ENCODE measurements at regions not wholly inside any gene's neighbourhood (a gene's known extent, or its start where the extent isn't known, plus 50 kb on each side); places are given as distances from the start of the nearest gene placed in this dataset.

DNA sequence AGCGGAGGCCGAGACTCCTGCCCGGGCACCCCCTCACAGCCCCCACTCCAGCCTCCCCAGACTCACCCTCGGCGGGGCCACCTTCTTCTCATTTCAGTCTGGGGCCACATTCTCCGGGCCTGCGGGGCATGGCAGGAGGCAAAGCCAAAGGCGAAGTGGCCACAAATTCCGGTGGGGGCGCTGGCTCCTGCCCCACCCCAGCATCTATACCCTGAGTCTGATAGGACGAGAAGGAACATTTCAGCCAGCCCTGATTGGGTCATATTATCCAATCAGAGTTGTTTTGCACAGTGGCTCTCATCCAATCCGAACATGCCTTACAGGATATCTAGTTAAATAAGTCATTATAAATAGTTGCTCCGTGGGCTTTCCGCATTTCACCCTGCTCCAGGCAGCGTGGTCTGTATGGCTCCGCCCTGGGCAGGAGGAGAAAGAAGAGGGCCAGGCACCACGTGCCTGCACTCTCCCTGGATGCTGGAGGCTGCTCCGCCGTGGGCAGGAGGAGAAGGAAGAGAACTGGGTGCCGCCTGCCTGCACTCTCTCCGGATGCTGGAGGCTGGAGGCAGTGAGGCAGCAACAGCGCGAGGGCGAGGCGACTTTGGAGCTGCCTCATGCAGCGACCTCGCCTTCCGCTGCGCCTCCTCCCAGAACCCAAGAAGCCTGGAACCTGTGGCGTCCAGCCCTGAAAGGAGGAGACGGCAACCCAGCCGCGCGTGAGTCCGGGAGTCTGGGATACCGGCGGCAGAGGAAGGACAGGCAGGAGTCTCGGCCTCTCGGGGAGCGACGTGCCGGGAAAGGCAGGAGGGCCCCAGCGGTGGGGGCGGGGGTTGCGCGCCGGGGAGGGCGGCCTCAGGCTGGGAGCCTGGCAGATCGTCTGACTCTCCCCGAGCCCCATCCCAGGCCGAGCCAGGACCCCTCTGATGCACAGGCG lies 162.9 kb downstream of the ZNF33B start:
- no peaks in the 10 kb centered on the region for H3K4me1 ChIP-seq (ENCODE audit: insufficient read depth, low read length)
- no peak for DNase-seq
- no peaks in the 10 kb centered on the region for H4K20me1 ChIP-seq (ENCODE audit: insufficient read depth, low read length)
- H3K79me2 ChIP-seq (ENCODE audit: insufficient read depth, low read length) = no peaks in the 10 kb centered on the region
- no peaks in the 10 kb centered on the region for H3K9me3 ChIP-seq (ENCODE audit: insufficient read depth, low read length, severe bottlenecking)
- no peaks in the 10 kb centered on the region for H3K36me3 ChIP-seq (ENCODE audit: insufficient read depth, low read length)
- no peak overlapping the region for H3K4me3 ChIP-seq (ENCODE audit: low read depth in 1 of 2, low read length in 2 of 2)
- H2AFZ ChIP-seq (ENCODE audit: low read depth, low read length) = no peak overlapping the region
- no peak overlapping the region for H3K4me2 ChIP-seq (ENCODE audit: insufficient read depth, low read length)
- no peaks in the 10 kb centered on the region for H3K27me3 ChIP-seq (ENCODE audit: insufficient read depth, low read length, poor library complexity)
- no peak for ATAC-seq (ENCODE audit: insufficient read depth, low read depth)
- H3K27ac ChIP-seq (ENCODE audit: low read length) = no peak overlapping the region
- no peak overlapping the region for H3K9ac ChIP-seq (ENCODE audit: low read depth, low read length)
- TF ChIP-seq, protein P1, sequence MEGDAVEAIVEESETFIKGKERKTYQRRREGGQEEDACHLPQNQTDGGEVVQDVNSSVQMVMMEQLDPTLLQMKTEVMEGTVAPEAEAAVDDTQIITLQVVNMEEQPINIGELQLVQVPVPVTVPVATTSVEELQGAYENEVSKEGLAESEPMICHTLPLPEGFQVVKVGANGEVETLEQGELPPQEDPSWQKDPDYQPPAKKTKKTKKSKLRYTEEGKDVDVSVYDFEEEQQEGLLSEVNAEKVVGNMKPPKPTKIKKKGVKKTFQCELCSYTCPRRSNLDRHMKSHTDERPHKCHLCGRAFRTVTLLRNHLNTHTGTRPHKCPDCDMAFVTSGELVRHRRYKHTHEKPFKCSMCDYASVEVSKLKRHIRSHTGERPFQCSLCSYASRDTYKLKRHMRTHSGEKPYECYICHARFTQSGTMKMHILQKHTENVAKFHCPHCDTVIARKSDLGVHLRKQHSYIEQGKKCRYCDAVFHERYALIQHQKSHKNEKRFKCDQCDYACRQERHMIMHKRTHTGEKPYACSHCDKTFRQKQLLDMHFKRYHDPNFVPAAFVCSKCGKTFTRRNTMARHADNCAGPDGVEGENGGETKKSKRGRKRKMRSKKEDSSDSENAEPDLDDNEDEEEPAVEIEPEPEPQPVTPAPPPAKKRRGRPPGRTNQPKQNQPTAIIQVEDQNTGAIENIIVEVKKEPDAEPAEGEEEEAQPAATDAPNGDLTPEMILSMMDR (IDR thresholded peaks at IDR 0.05; ENCODE audit: borderline replicate concordance, extremely low read depth, low read length, poor library complexity, severe bottlenecking) = no peak
- TF ChIP-seq EZH2 (IDR thresholded peaks at IDR 0.05; ENCODE audit: borderline replicate concordance, low read depth, low read length, severe bottlenecking) = no peak

DNA sequence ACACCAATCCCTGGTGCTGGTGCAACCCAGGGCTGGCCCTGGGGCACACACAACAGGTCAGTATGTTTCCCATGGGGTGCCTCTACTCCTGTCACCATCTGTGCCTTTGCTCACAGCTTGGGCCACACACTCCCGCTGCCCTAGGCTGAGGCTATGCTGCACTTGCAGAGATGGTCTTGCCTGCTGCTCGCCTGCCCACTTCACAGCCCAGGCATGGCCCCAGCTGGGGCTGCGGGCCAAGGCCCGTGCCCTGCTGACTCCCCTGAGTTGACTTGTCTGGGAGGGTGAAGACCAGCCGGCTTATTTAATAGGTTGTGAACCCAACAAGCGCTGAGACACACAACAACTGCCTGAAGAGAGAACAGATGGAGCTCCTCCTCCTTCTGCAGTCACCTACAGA lies 184.1 kb downstream of the ZNF33B start:
- Histone ChIP-seq H3K4me1 (ENCODE audit: insufficient read depth, low read length) (no peaks in the 10 kb centered on the region), H3K9me3 (ENCODE audit: insufficient read depth, low read length, severe bottlenecking) (no peaks in the 10 kb centered on the region), H3K9ac (ENCODE audit: low read depth, low read length) (no peak overlapping the region), H2AFZ (ENCODE audit: low read depth, low read length) (no peak overlapping the region), H4K20me1 (ENCODE audit: insufficient read depth, low read length) (no peaks in the 10 kb centered on the region), H3K4me3 (ENCODE audit: low read depth in 1 of 2, low read length in 2 of 2) (no peak overlapping the region), H3K36me3 (ENCODE audit: insufficient read depth, low read length) (no peaks in the 10 kb centered on the region), H3K27ac (ENCODE audit: low read length) (no peak overlapping the region), H3K79me2 (ENCODE audit: insufficient read depth, low read length) (no peaks in the 10 kb centered on the region), H3K27me3 (ENCODE audit: insufficient read depth, low read length, poor library complexity) (no peaks in the 10 kb centered on the region), H3K4me2 (ENCODE audit: insufficient read depth, low read length) (no peak overlapping the region)
- DNase-seq (no peak), ATAC-seq (ENCODE audit: insufficient read depth, low read depth) (no peak)
- TF ChIP-seq, protein P1 (IDR thresholded peaks at IDR 0.05; ENCODE audit: borderline replicate concordance, extremely low read depth, low read length, poor library complexity, severe bottlenecking) = no peak
- no peak for TF ChIP-seq EZH2 (IDR thresholded peaks at IDR 0.05; ENCODE audit: borderline replicate concordance, low read depth, low read length, severe bottlenecking)

DNA sequence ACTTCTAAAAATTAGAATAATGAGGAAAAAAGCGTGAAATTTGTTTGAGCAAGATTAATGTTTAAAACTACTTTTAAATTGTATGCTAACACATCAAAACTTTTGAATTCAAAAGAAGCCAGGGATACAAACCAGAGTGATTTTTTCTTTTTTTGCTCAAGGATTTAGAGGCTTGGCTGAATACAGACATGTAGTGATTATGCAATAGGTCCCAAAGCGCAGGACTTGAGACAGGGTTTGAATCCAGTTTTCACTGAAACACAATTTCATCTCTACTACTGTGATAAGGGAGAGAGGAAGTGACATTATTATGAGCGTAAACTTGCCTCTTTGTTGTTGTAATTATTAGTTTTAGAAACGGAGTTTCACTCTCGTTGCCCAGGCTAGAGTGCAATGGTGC lies 207.3 kb downstream of the ZNF33B start:
- H3K36me3 ChIP-seq (ENCODE audit: insufficient read depth, low read length) = no peaks in the 10 kb centered on the region
- no peak overlapping the region for H3K9ac ChIP-seq (ENCODE audit: low read depth, low read length)
- no peak for ATAC-seq (ENCODE audit: insufficient read depth, low read depth)
- no peak overlapping the region for H2AFZ ChIP-seq (ENCODE audit: low read depth, low read length)
- H3K4me1 ChIP-seq (ENCODE audit: insufficient read depth, low read length) = no peaks in the 10 kb centered on the region
- H3K79me2 ChIP-seq (ENCODE audit: insufficient read depth, low read length) = no peaks in the 10 kb centered on the region
- no peaks in the 10 kb centered on the region for H3K27me3 ChIP-seq (ENCODE audit: insufficient read depth, low read length, poor library complexity)
- H3K4me3 ChIP-seq (ENCODE audit: low read depth in 1 of 2, low read length in 2 of 2) = no peak overlapping the region
- no peak overlapping the region for H3K27ac ChIP-seq (ENCODE audit: low read length)
- no peak for DNase-seq
- no peaks in the 10 kb centered on the region for H3K9me3 ChIP-seq (ENCODE audit: insufficient read depth, low read length, severe bottlenecking)
- no peak for TF ChIP-seq EZH2 (IDR thresholded peaks at IDR 0.05; ENCODE audit: borderline replicate concordance, low read depth, low read length, severe bottlenecking)
- TF ChIP-seq, protein P1 (IDR thresholded peaks at IDR 0.05; ENCODE audit: borderline replicate concordance, extremely low read depth, low read length, poor library complexity, severe bottlenecking) = no peak
- H4K20me1 ChIP-seq (ENCODE audit: insufficient read depth, low read length) = no peaks in the 10 kb centered on the region
- H3K4me2 ChIP-seq (ENCODE audit: insufficient read depth, low read length) = no peak overlapping the region

Data from DND-41 (cell line).